ENCODE measurements at regions not wholly inside any gene's neighbourhood (a gene's known extent, or its start where the extent isn't known, plus 50 kb on each side); places are given as distances from the start of the nearest gene placed in this dataset.

DNA sequence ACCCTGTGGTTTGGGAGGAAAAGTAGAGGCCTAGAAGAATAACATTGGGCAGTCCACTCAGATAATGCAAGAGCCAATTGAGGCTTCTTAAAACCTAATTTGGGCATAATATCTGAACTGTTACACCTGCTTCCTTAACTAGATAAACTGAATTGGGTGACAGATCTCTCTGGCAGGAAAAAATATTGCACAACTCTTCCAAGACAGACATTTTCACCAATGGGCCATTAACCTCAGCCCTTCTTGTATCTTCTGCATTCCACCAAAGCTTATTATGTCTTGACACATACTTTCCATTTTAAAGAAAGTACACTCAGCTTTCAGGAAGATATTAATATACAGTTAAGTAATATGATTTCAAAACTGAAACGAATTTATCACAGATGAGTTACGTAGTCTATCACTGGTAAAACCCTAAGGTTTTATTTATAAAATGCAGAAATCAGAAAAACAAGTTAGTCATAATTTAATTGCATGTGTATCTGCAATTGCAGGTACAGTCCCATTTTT is 79.9 kb upstream of the MON1B start:
- TF ChIP-seq, protein P1, sequence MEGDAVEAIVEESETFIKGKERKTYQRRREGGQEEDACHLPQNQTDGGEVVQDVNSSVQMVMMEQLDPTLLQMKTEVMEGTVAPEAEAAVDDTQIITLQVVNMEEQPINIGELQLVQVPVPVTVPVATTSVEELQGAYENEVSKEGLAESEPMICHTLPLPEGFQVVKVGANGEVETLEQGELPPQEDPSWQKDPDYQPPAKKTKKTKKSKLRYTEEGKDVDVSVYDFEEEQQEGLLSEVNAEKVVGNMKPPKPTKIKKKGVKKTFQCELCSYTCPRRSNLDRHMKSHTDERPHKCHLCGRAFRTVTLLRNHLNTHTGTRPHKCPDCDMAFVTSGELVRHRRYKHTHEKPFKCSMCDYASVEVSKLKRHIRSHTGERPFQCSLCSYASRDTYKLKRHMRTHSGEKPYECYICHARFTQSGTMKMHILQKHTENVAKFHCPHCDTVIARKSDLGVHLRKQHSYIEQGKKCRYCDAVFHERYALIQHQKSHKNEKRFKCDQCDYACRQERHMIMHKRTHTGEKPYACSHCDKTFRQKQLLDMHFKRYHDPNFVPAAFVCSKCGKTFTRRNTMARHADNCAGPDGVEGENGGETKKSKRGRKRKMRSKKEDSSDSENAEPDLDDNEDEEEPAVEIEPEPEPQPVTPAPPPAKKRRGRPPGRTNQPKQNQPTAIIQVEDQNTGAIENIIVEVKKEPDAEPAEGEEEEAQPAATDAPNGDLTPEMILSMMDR (IDR thresholded peaks at IDR 0.05): no peak
- TF ChIP-seq MAFK (IDR thresholded peaks at IDR 0.05; ENCODE audit: partially characterized antibody) (no peak), POLR2A (IDR thresholded peaks at IDR 0.05; ENCODE audit: low read length) (no peak), CHD4 (IDR thresholded peaks at IDR 0.05; ENCODE audit: borderline replicate concordance) (no peak), RNF2 (IDR thresholded peaks at IDR 0.05; ENCODE audit: borderline replicate concordance, low read depth) (no peak), ZFP36 (IDR thresholded peaks at IDR 0.05; ENCODE audit: borderline replicate concordance, partially characterized antibody) (no peak), SMC3 (IDR thresholded peaks at IDR 0.05) (no peak), KDM5A (IDR thresholded peaks at IDR 0.05) (no peak), CEBPB (IDR thresholded peaks at IDR 0.05) (no peak), RFX5 (IDR thresholded peaks at IDR 0.05) (no peak)
- TF ChIP-seq, protein P2, sequence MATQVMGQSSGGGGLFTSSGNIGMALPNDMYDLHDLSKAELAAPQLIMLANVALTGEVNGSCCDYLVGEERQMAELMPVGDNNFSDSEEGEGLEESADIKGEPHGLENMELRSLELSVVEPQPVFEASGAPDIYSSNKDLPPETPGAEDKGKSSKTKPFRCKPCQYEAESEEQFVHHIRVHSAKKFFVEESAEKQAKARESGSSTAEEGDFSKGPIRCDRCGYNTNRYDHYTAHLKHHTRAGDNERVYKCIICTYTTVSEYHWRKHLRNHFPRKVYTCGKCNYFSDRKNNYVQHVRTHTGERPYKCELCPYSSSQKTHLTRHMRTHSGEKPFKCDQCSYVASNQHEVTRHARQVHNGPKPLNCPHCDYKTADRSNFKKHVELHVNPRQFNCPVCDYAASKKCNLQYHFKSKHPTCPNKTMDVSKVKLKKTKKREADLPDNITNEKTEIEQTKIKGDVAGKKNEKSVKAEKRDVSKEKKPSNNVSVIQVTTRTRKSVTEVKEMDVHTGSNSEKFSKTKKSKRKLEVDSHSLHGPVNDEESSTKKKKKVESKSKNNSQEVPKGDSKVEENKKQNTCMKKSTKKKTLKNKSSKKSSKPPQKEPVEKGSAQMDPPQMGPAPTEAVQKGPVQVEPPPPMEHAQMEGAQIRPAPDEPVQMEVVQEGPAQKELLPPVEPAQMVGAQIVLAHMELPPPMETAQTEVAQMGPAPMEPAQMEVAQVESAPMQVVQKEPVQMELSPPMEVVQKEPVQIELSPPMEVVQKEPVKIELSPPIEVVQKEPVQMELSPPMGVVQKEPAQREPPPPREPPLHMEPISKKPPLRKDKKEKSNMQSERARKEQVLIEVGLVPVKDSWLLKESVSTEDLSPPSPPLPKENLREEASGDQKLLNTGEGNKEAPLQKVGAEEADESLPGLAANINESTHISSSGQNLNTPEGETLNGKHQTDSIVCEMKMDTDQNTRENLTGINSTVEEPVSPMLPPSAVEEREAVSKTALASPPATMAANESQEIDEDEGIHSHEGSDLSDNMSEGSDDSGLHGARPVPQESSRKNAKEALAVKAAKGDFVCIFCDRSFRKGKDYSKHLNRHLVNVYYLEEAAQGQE (IDR thresholded peaks at IDR 0.05): no peak
- TF ChIP-seq, protein P3, sequence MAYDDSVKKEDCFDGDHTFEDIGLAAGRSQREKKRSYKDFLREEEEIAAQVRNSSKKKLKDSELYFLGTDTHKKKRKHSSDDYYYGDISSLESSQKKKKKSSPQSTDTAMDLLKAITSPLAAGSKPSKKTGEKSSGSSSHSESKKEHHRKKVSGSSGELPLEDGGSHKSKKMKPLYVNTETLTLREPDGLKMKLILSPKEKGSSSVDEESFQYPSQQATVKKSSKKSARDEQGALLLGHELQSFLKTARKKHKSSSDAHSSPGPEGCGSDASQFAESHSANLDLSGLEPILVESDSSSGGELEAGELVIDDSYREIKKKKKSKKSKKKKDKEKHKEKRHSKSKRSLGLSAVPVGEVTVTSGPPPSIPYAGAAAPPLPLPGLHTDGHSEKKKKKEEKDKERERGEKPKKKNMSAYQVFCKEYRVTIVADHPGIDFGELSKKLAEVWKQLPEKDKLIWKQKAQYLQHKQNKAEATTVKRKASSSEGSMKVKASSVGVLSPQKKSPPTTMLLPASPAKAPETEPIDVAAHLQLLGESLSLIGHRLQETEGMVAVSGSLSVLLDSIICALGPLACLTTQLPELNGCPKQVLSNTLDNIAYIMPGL (CRISPR knock-in tag; IDR thresholded peaks at IDR 0.05; ENCODE audit: borderline replicate concordance): no peak

All from A549 (cell line).